SK-N-SH (cell line): ENCODE measurements at regions not wholly inside any gene's neighbourhood (a gene's known extent, or its start where the extent isn't known, plus 50 kb on each side); places are given as distances from the start of the nearest gene placed in this dataset.

ENCODE experiments used
- CTCF ChIA-PET: fragments of 300-600, 350-600 bp; formaldehyde crosslinking; extraction: SDS; loops from one replicate; lab custom pipeline; 2021; lab: Yijun Ruan, JAX
- POLR2A ChIA-PET: fragments of 350-600 bp; sonication (Branson Sonifier 250); formaldehyde crosslinking; extraction: SDS; loops from one replicate; lab custom pipeline; 2020; ENCODE audit warnings: antibody characterized with exemption, inconsistent platforms; lab: Yijun Ruan, JAX
- DNase-seq: peaks from one replicate; pipeline ENCODE4 v3.0.0; 2012
- H2AFZ ChIP-seq: fragments of 200-600 bp; sonication (generic); 2 replicates; pipeline ENCODE4 v1.8.1; 2016; ENCODE audit warnings: antibody characterized with exemption, mild to moderate bottlenecking, low read depth
- H3F3A ChIP-seq: fragments of 200-600 bp; sonication (generic); replicated peaks from 2 replicates; pipeline ENCODE3; 2016; ENCODE audit warnings: antibody characterized with exemption, mild to moderate bottlenecking; ENCODE audit not compliant: insufficient read depth
- H3K27ac ChIP-seq, 2 experiments: fragments of 200-500 bp in 1 of 2; fragments of 200-600 bp in 1 of 2; sonication (Bioruptor generic) in 1 of 2; sonication (generic), shearing (Covaris generic) in 1 of 2; 2 replicates each; pipeline versions ENCODE4 v1.5.1 to v1.6.1; 2014 to 2016; ENCODE audit warnings: low read depth in 2 of 2, inconsistent platforms in 1 of 2, low read length in 1 of 2, mild to moderate bottlenecking in 1 of 2, mixed read lengths in 1 of 2
- H3K27me3 ChIP-seq: fragments of 200-600 bp; sonication (generic), shearing (Covaris generic); 2 replicates; pipeline ENCODE4 v1.6.1; 2016; ENCODE audit warnings: mixed run types; ENCODE audit not compliant: insufficient read depth
- H3K36me3 ChIP-seq, 2 experiments: fragments of 200-500 bp in 1 of 2; fragments of 200-600 bp in 1 of 2; sonication (Bioruptor generic) in 1 of 2; sonication (generic) in 1 of 2; replicated peaks in 1 of 2; 2 replicates each; pipeline versions ENCODE3 to v1.5.1; 2014 to 2016; ENCODE audit warnings: low read length in 1 of 2, mild to moderate bottlenecking in 1 of 2; ENCODE audit not compliant: insufficient read depth in 2 of 2, control insufficient read depth in 1 of 2
- H3K4me1 ChIP-seq, 2 experiments: fragments of 200-500 bp in 1 of 2; fragments of 200-600 bp in 1 of 2; sonication (Bioruptor generic) in 1 of 2; sonication (generic), shearing (Covaris generic) in 1 of 2; 2 replicates each; pipeline versions ENCODE4 v1.5.1 to v1.6.1; 2014 to 2016; ENCODE audit warnings: low read depth in 1 of 2, low read length in 1 of 2, mixed run types in 1 of 2; ENCODE audit not compliant: insufficient read depth in 2 of 2, control insufficient read depth in 1 of 2
- H3K4me2 ChIP-seq: fragments of 200-600 bp; sonication (generic), shearing (Covaris generic); 2 replicates; pipeline ENCODE4 v1.6.1; 2017; ENCODE audit warnings: mixed run types
- H3K4me3 ChIP-seq, 2 experiments: fragments of 200-500 bp in 1 of 2; fragments of 200-600 bp in 1 of 2; sonication (Bioruptor generic) in 1 of 2; sonication (generic), shearing (Covaris generic) in 1 of 2; 2 replicates each; pipeline versions ENCODE4 v1.5.1 to v1.8.1; 2014 to 2016; ENCODE audit warnings: low read depth in 2 of 2, inconsistent platforms in 1 of 2, low read length in 1 of 2, mild to moderate bottlenecking in 1 of 2, mixed read lengths in 1 of 2, moderate library complexity in 1 of 2
- H3K79me2 ChIP-seq: fragments of 200-600 bp; sonication (generic); 2 replicates; pipeline ENCODE4 v1.8.1; 2017; ENCODE audit warnings: mild to moderate bottlenecking; ENCODE audit not compliant: insufficient read depth
- H3K9ac ChIP-seq: fragments of 200-600 bp; sonication (generic); 2 replicates; pipeline ENCODE4 v1.6.1; 2017; ENCODE audit warnings: mixed run types
- H3K9me2 ChIP-seq: fragments of 200-600 bp; sonication (generic); 2 replicates; pipeline ENCODE4 v1.6.1; 2017; ENCODE audit warnings: mixed run types
- H3K9me3 ChIP-seq: fragments of 200-600 bp; sonication (generic); 2 replicates; pipeline ENCODE4 v1.6.1; 2017; ENCODE audit warnings: mixed run types, mild to moderate bottlenecking, moderate library complexity
- H4K20me1 ChIP-seq: fragments of 200-600 bp; sonication (generic); 2 replicates; pipeline ENCODE4 v1.6.1; 2017; ENCODE audit warnings: mild to moderate bottlenecking, mixed run types; ENCODE audit not compliant: insufficient read depth
- CTCF ChIP-seq: fragments of 200-600 bp; sonication (generic); IDR thresholded peaks from 2 replicates; pipeline ENCODE4 v1.6.1; 2017; ENCODE audit warnings: antibody characterized with exemption, mild to moderate bottlenecking, moderate library complexity
- ELF1 ChIP-seq: IDR thresholded peaks from 2 replicates; pipeline ENCODE4 v1.4.0; 2012
- FOSL2 ChIP-seq: IDR thresholded peaks from 2 replicates; pipeline ENCODE4 v1.4.0; 2012; ENCODE audit warnings: low read depth, mild to moderate bottlenecking, moderate library complexity, borderline replicate concordance
- MEF2A ChIP-seq: IDR thresholded peaks from 2 replicates; pipeline ENCODE4 v1.4.0; 2012; ENCODE audit warnings: low read depth, borderline replicate concordance
- REST ChIP-seq: IDR thresholded peaks from 2 replicates; pipeline ENCODE4 v1.6.1; 2012; ENCODE audit warnings: mild to moderate bottlenecking, low read depth, low read length, moderate library complexity
- SIN3A ChIP-seq: IDR thresholded peaks from 2 replicates; pipeline ENCODE4 v1.6.1; 2012; ENCODE audit warnings: low read depth, mild to moderate bottlenecking, low read length, moderate library complexity, borderline replicate concordance
- TAF1 ChIP-seq: IDR thresholded peaks from 2 replicates; pipeline ENCODE4 v1.6.1; 2012; ENCODE audit warnings: low read depth, mild to moderate bottlenecking, low read length, moderate library complexity, borderline replicate concordance
- USF1 ChIP-seq: IDR thresholded peaks from 2 replicates; pipeline ENCODE4 v1.4.0; 2012; ENCODE audit warnings: low read depth, borderline replicate concordance
- ZBTB33 ChIP-seq: IDR thresholded peaks from 2 replicates; pipeline ENCODE4 v1.4.0; 2012; ENCODE audit warnings: low read depth, borderline replicate concordance
- WGBS: methylation state at CpG from one replicate; pipeline ENCODE4 v1.1.6; 2017; ENCODE audit warnings: low lambda C conversion rate; 5-methylcytosine and 5-hydroxymethylcytosine counted together

- no peaks in the 10 kb centered on the region for H4K20me1 ChIP-seq
- H3K27me3 ChIP-seq: no peaks in the 10 kb centered on the region
- no peaks in the 10 kb centered on the region for H3F3A ChIP-seq
- POLR2A ChIA-PET: no interaction called here
- H3K36me3 ChIP-seq: no peaks in the 10 kb centered on the region
- no peaks in the 10 kb centered on the region for H3K4me1 ChIP-seq
- no peaks in the 10 kb centered on the region for H3K9me2 ChIP-seq
- no peaks in the 10 kb centered on the region for H3K9me3 ChIP-seq
- H3K4me3 ChIP-seq: no peak overlapping the region
- DNase-seq: no peak
- H3K9ac ChIP-seq: no peak overlapping the region
- CTCF ChIA-PET: interaction anchor here (0.6 to 1.5 kb wide), 2 partner anchors 48 to 183 kb away, joined by 3 read pairs; no protein-coding TSS in a partner anchor
- H3K4me2 ChIP-seq: no peak overlapping the region
- no peaks in the 10 kb centered on the region for H3K79me2 ChIP-seq
- no peak overlapping the region for H3K27ac ChIP-seq
- no peak for TF ChIP-seq USF1
- no peak for TF ChIP-seq SIN3A
- no peak for TF ChIP-seq REST
- no peak for TF ChIP-seq MEF2A
- TF ChIP-seq CTCF: no peak
- no peak for TF ChIP-seq ELF1
- no peak for TF ChIP-seq ZBTB33
- no peak for TF ChIP-seq TAF1
- TF ChIP-seq FOSL2: no peak
- TF ChIP-seq, all 33 proteins: peak for 0
- H2AFZ ChIP-seq: no peak overlapping the region
- WGBS: 7% methylated on average over 1 of the region's 1 CpG
These were observed 565.0 kb downstream of the TMEM135 start for GRCh38 chr11:87602776-87603175.
